ENCODE measurements at regions not wholly inside any gene's neighbourhood (a gene's known extent, or its start where the extent isn't known, plus 50 kb on each side); places are given as distances from the start of the nearest gene placed in this dataset.

DNA sequence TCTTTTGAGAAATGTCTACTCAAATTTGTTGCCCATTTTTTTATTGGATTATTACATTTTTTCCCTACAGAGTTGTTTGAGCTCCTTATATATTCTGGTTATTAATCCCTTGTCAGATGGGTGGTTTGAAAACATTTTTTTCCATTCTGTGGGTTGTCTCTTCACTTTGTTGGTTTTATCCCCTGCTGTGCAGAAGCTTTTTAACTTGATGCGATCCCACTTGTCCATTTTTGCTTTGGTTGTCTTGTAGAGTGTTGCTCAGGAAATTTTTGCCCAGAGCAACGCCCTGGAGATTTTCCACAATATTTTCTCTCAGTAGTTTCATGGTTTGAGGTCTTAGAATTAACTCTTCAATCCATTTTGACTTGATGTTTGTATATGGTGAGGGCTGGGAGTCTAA, 592.8 kb upstream of the GOT2 start:
- H3K4me3 ChIP-seq (ENCODE audit: low read depth, low read length), result no peak overlapping the region
- TF ChIP-seq, protein P1, sequence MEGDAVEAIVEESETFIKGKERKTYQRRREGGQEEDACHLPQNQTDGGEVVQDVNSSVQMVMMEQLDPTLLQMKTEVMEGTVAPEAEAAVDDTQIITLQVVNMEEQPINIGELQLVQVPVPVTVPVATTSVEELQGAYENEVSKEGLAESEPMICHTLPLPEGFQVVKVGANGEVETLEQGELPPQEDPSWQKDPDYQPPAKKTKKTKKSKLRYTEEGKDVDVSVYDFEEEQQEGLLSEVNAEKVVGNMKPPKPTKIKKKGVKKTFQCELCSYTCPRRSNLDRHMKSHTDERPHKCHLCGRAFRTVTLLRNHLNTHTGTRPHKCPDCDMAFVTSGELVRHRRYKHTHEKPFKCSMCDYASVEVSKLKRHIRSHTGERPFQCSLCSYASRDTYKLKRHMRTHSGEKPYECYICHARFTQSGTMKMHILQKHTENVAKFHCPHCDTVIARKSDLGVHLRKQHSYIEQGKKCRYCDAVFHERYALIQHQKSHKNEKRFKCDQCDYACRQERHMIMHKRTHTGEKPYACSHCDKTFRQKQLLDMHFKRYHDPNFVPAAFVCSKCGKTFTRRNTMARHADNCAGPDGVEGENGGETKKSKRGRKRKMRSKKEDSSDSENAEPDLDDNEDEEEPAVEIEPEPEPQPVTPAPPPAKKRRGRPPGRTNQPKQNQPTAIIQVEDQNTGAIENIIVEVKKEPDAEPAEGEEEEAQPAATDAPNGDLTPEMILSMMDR (IDR thresholded peaks at IDR 0.05; ENCODE audit: borderline replicate concordance, insufficient read depth, low read depth, low read length), result no peak

DNA sequence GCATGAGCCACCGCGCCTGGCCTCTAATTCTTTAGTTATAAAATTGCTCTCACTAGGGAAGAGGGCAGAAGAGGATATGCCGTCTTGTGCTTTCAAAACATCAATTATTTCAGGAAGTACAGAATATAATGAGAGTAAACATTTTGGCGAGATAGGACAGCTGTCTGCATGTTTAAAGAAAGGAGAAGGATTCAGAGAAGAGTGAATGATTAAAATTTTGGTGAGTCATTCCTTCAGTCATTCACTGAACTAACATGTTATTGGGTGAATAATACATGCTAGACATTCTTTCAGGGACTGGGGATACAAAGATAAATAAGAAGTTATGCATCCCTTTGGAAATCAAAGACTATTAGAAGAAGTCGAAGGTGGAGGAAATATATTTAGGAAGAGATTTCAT, 590.3 kb upstream of the GOT2 start:
- H3K4me3 ChIP-seq (ENCODE audit: low read depth, low read length), result no peak overlapping the region

GRCh38 chr16:59320657-59321056, 586.5 kb upstream of the GOT2 start:
- H3K4me3 ChIP-seq (ENCODE audit: low read depth, low read length), result no peak overlapping the region
- TF ChIP-seq, protein P1 (IDR thresholded peaks at IDR 0.05; ENCODE audit: borderline replicate concordance, insufficient read depth, low read depth, low read length), result no peak

More for the DNA sequence above, 590.3 kb upstream of the GOT2 start:
- TF ChIP-seq, protein P1 (IDR thresholded peaks at IDR 0.05; ENCODE audit: borderline replicate concordance, insufficient read depth, low read depth, low read length), result no peak

DNA sequence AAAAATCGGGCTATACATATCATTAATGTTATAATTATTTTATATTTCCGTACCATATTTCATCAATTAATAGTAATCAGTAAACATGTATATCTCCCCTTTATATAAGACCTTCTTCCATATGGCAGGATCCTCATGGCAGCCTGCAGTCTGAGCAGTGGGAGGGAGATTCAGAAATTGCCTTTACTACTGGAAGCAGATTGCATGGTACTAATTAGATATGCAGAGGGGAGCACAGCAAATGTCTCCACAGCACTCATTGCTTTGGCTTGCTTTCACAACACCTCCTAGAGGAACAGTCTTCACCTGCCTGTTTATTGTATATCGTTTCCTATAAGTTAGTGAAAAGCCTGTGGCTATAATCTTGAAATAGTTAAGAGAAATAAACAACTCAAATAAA, 585.8 kb upstream of the GOT2 start:
- no peak overlapping the region for H3K4me3 ChIP-seq (ENCODE audit: low read depth, low read length)
- TF ChIP-seq, protein P1 (IDR thresholded peaks at IDR 0.05; ENCODE audit: borderline replicate concordance, insufficient read depth, low read depth, low read length), result no peak

DNA sequence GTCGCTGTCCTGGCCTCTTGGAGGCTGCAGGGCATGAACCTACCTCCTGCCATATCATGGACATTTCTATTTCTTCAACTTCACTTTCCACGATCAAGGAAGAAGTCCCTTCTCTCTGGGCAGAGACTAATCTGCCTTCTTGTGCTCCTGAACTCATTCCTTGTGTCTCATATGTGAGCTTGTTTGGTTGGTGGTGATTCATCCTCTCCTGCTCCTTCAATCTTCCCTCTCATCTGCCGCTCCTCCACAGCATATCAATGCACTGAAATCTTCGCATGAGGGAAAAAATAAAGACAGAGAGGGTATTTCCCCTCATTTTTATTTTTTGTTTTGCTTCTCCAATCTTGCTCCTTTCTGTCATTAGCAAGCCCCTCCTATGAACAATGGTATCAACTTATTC, 571.7 kb upstream of the GOT2 start:
- H3K4me3 ChIP-seq (ENCODE audit: low read depth, low read length), result no peak overlapping the region
- TF ChIP-seq, protein P1 (IDR thresholded peaks at IDR 0.05; ENCODE audit: borderline replicate concordance, insufficient read depth, low read depth, low read length), result no peak

- TF ChIP-seq, protein P1 (IDR thresholded peaks at IDR 0.05; ENCODE audit: borderline replicate concordance, insufficient read depth, low read depth, low read length), result no peak
- H3K4me3 ChIP-seq (ENCODE audit: low read depth, low read length), result no peak overlapping the region
Observed at GRCh38 chr16:59296888-59297287, 562.8 kb upstream of the GOT2 start.

DNA sequence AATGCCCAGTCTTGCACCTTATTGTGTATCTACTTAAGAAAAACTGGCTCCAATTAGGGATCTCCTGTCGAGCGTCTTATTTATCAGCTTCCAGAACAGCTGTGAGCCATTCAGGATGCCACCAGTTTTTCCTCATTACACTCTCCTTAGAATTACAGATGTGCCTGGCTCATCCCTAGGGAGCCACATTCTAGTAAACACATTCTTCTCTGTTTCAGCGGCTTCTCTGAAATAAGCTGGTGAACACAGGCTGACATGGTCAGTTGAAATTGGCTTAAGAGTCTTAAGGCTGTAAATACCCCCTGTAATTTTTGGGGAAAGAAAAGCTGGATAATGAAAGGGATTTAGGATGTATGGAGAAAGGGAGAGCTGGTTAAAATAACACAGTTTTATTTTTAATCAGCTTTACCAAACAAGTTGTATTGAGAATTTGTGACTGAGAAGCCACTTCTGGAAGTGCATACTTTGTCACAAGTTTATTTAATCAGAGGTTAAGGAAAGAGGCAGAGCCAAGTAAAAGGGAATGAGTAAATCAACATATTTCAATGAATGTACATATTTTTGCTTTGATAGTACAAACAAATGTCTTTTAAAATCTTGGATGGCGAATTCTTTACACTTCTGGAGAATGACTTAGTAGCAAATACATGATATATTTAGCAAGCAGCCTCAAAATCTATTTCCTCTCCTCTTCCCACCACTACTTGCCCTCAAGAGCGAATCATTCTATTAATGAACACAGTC, 562.0 kb upstream of the GOT2 start:
- H3K4me3 ChIP-seq (ENCODE audit: low read depth, low read length), result no peak overlapping the region
- TF ChIP-seq, protein P1 (IDR thresholded peaks at IDR 0.05; ENCODE audit: borderline replicate concordance, insufficient read depth, low read depth, low read length), result no peak
